HCT116 (cell line): ENCODE measurements at regions not wholly inside any gene's neighbourhood (a gene's known extent, or its start where the extent isn't known, plus 50 kb on each side); places are given as distances from the start of the nearest gene placed in this dataset.

Source experiments
- ATAC-seq: fragments of 200-7000 bp; cut with Tn5 transposase; 2 replicates; pipeline ENCODE4 v1.9.1; 2020; ENCODE audit warnings: mild to moderate bottlenecking, moderate library complexity
- BruUV-seq: library from RNA; stranded (reverse); fragments of 400-500 nt; replicated peaks from 2 replicates; lab custom pipeline; 2021; lab: Mats Ljungman, UMichigan
- CTCF ChIA-PET: fragments of 300-600 bp; sonication (Branson Sonifier 250); formaldehyde crosslinking; loops from one replicate; lab custom pipeline; 2021; ENCODE audit warnings: antibody characterized with exemption; lab: Charles Lee
- POLR2A ChIA-PET: fragments of 300-600, 350-600 bp; sonication (Branson Sonifier 250); formaldehyde crosslinking; loops from one replicate; lab custom pipeline; 2021; ENCODE audit warnings: antibody characterized with exemption; lab: Charles Lee
- RAD21 ChIA-PET, 2 experiments: fragments of 300-600 bp; sonication (Branson Sonifier 250); formaldehyde crosslinking; loops; one replicate each; lab custom pipeline; 2023; ENCODE audit warnings: low total read pairs in 2 of 2; ENCODE audit not compliant: uncharacterized antibody in 2 of 2, unreplicated experiment in 2 of 2, low non-redundant PET in 1 of 2; lab: Charles Lee
- DNase-seq: peaks from one replicate; pipeline ENCODE4 v3.0.0-alpha.2; 2010; ENCODE audit warnings: low read depth, low spot score
- H2AFZ ChIP-seq: fragments of 200-600 bp; shearing (Covaris generic), sonication (generic); 2 replicates; pipeline ENCODE4 v1.6.1; 2017; ENCODE audit warnings: low read depth, mixed run types, mixed read lengths, antibody characterized with exemption, low read length; ENCODE audit not compliant: poor library complexity, severe bottlenecking
- H3K27ac ChIP-seq: 2 replicates; pipeline ENCODE4 v1.5.1; 2012; ENCODE audit warnings: low read depth, low read length
- H3K27me3 ChIP-seq: fragments of 200-600 bp; sonication (generic); 2 replicates; pipeline ENCODE4 v1.6.1; 2016; ENCODE audit warnings: mixed run types, low read length, mixed read lengths; ENCODE audit not compliant: insufficient read depth
- H3K36me3 ChIP-seq, 2 experiments: fragments of 200-500 bp in 1 of 2; fragments of 200-600 bp in 1 of 2; sonication (Bioruptor generic) in 1 of 2; sonication (generic) in 1 of 2; 2 replicates each; pipeline versions ENCODE4 v1.5.1 to v1.6.1; 2014 to 2016; ENCODE audit warnings: low read length in 2 of 2, inconsistent platforms in 1 of 2, mixed read lengths in 1 of 2, mixed run types in 1 of 2; ENCODE audit not compliant: insufficient read depth in 2 of 2, control insufficient read depth in 1 of 2
- H3K4me1 ChIP-seq, 2 experiments: fragments of 200-600 bp in 1 of 2; sonication (generic) in 1 of 2; 2 replicates each; pipeline versions ENCODE4 v1.5.1 to v1.6.1; 2012 to 2017; ENCODE audit warnings: low read length in 2 of 2, inconsistent platforms in 1 of 2, mild to moderate bottlenecking in 1 of 2, mixed read lengths in 1 of 2, mixed run types in 1 of 2, moderate library complexity in 1 of 2; ENCODE audit not compliant: insufficient read depth in 2 of 2, control insufficient read depth in 1 of 2
- H3K4me2 ChIP-seq: fragments of 200-600 bp; sonication (generic); 2 replicates; pipeline ENCODE4 v1.6.1; 2017; ENCODE audit warnings: mixed run types, low read length, mixed read lengths
- H3K4me3 ChIP-seq, 2 experiments: fragments of 200-600 bp in 1 of 2; sonication (generic) in 1 of 2; replicated peaks in 1 of 2; 2 replicates each; pipeline ENCODE4 v1.5.1; 2011 to 2016; ENCODE audit warnings: low read length in 2 of 2, control low read depth in 1 of 2, low read depth in 1 of 2, mild to moderate bottlenecking in 1 of 2, mixed read lengths in 1 of 2, mixed run types in 1 of 2
- H3K79me2 ChIP-seq: fragments of 200-600 bp; sonication (generic); 2 replicates; pipeline ENCODE4 v1.6.1; 2017; ENCODE audit warnings: mild to moderate bottlenecking, mixed run types, low read length, moderate library complexity, mixed read lengths; ENCODE audit not compliant: insufficient read depth
- H3K9ac ChIP-seq: fragments of 200-600 bp; sonication (generic); 2 replicates; pipeline ENCODE4 v1.6.1; 2016; ENCODE audit warnings: low read length, mixed read lengths
- H3K9me2 ChIP-seq: fragments of 200-600 bp; sonication (generic), shearing (Covaris generic); 2 replicates; pipeline ENCODE4 v1.6.1; 2017; ENCODE audit warnings: mixed run types, mild to moderate bottlenecking, moderate library complexity; ENCODE audit not compliant: insufficient read depth
- H3K9me3 ChIP-seq, 2 experiments: fragments of 200-500 bp in 1 of 2; fragments of 200-600 bp in 1 of 2; sonication (Bioruptor generic) in 1 of 2; sonication (generic) in 1 of 2; 2 replicates each; pipeline ENCODE4 v1.6.1; 2014 to 2017; ENCODE audit warnings: low read length in 2 of 2, mixed read lengths in 2 of 2, inconsistent platforms in 1 of 2, low read depth in 1 of 2, mild to moderate bottlenecking in 1 of 2, mixed run types in 1 of 2, moderate library complexity in 1 of 2; ENCODE audit not compliant: control insufficient read depth in 1 of 2, insufficient read depth in 1 of 2
- H4K20me1 ChIP-seq: fragments of 200-600 bp; sonication (generic), shearing (Covaris generic); 2 replicates; pipeline ENCODE4 v1.6.1; 2017; ENCODE audit warnings: mixed run types, mild to moderate bottlenecking, moderate library complexity; ENCODE audit not compliant: insufficient read depth
- ATF3 ChIP-seq: IDR thresholded peaks from 2 replicates; pipeline ENCODE4 v1.6.1; 2012
- CBX3 ChIP-seq: IDR thresholded peaks from 2 replicates; pipeline ENCODE4 v1.6.1; 2012; ENCODE audit warnings: low read depth
- CTCF ChIP-seq, 3 experiments: fragments of 200-600 bp in 1 of 3; sonication (generic) in 1 of 3; IDR thresholded peaks in 2 of 3; conservative IDR thresholded peaks in 1 of 3; 2 replicates each; pipeline ENCODE4 v1.5.1; 2012 to 2017; ENCODE audit warnings: low read depth in 2 of 3, low read length in 2 of 3, antibody characterized with exemption in 1 of 3, borderline replicate concordance in 1 of 3, control low read depth in 1 of 3, mild to moderate bottlenecking in 1 of 3, mixed read lengths in 1 of 3, mixed run types in 1 of 3, moderate library complexity in 1 of 3; ENCODE audit not compliant: insufficient read depth in 1 of 3
- EGR1 ChIP-seq: IDR thresholded peaks from 2 replicates; pipeline ENCODE4 v1.6.1; 2012; ENCODE audit warnings: low read depth
- ELF1 ChIP-seq: IDR thresholded peaks from 2 replicates; pipeline ENCODE4 v1.6.1; 2012; ENCODE audit warnings: low read depth, borderline replicate concordance
- EZH2 ChIP-seq: fragments of 200-600 bp; sonication (generic); IDR thresholded peaks from 2 replicates; pipeline ENCODE4 v1.6.1; 2017; ENCODE audit warnings: antibody characterized with exemption, mixed run types
- JUND ChIP-seq: IDR thresholded peaks from 2 replicates; pipeline ENCODE4 v1.6.1; 2012
- MAX ChIP-seq: IDR thresholded peaks from 2 replicates; pipeline ENCODE4 v1.6.1; 2012
- POLR2A ChIP-seq: IDR thresholded peaks from 2 replicates; pipeline ENCODE4 v1.7.0; 2011; ENCODE audit warnings: borderline replicate concordance; ENCODE audit not compliant: insufficient read depth, insufficient read length; ENCODE audit errors: extremely low read depth
- POLR2AphosphoS5 ChIP-seq: IDR thresholded peaks from 2 replicates; pipeline ENCODE4 v1.6.1; 2011; ENCODE audit warnings: mild to moderate bottlenecking, low read depth, low read length, moderate library complexity
- RAD21 ChIP-seq: IDR thresholded peaks from 2 replicates; pipeline ENCODE4 v1.6.1; 2012; ENCODE audit warnings: low read depth, mild to moderate bottlenecking
- REST ChIP-seq: IDR thresholded peaks from 2 replicates; pipeline ENCODE4 v1.6.1; 2012; ENCODE audit warnings: low read depth
- SIN3A ChIP-seq: IDR thresholded peaks from 2 replicates; pipeline ENCODE4 v1.6.1; 2012; ENCODE audit warnings: low read depth
- SP1 ChIP-seq: IDR thresholded peaks from 2 replicates; pipeline ENCODE4 v1.6.1; 2012; ENCODE audit warnings: low read depth
- SRF ChIP-seq: IDR thresholded peaks from 2 replicates; pipeline ENCODE4 v1.6.1; 2012; ENCODE audit warnings: low read depth
- TCF7L2 ChIP-seq: IDR thresholded peaks from 2 replicates; pipeline ENCODE4 v1.7.0; 2011; ENCODE audit warnings: borderline replicate concordance, inconsistent platforms; ENCODE audit not compliant: insufficient read depth, insufficient read length; ENCODE audit errors: extremely low read depth
- YY1 ChIP-seq: IDR thresholded peaks from 2 replicates; pipeline ENCODE4 v1.6.1; 2011; ENCODE audit warnings: low read length, low read depth, moderate library complexity, mild to moderate bottlenecking; ENCODE audit not compliant: insufficient replicate concordance; ENCODE audit errors: extremely low read depth
- ZFX ChIP-seq: fragments of 450-650 bp; IDR thresholded peaks from 2 replicates; pipeline ENCODE4 v1.6.1; 2017
- ZNF274 ChIP-seq: fragments of 200-500 bp; sonication (Bioruptor generic); IDR thresholded peaks from 2 replicates; pipeline ENCODE4 v1.6.1; 2014; ENCODE audit warnings: mild to moderate bottlenecking, low read depth, low read length, inconsistent platforms
- intact Hi-C: fragments of 100-400 bp; cut with micrococcal nuclease; formaldehyde crosslinking; loops from 2 replicates; pipeline ENCODE4 v1.10.0; 2022

- Histone ChIP-seq H3K4me1 (no peaks in the 10 kb centered on the region), H3K36me3 (peaks cover 0 to 3% of the 10 kb centered on the region in 2 experiments; a peak in 2 of 4 replicates), H3K27me3 (no peaks in the 10 kb centered on the region), H3K27ac (no peak overlapping the region), H4K20me1 (no peaks in the 10 kb centered on the region), H3K9me3 (no peaks in the 10 kb centered on the region), H3K79me2 (no peaks in the 10 kb centered on the region), H3K9ac (no peak overlapping the region), H3K4me3 (no peak overlapping the region), H2AFZ (no peak overlapping the region), H3K4me2 (no peak overlapping the region), H3K9me2 (no peaks in the 10 kb centered on the region)
- ChIA-PET POLR2A (no interaction called here), CTCF (no interaction called here), RAD21 (no interaction called here)
- ATAC-seq (no peak), DNase-seq (no peak)
- no TSS peak for BruUV-seq
- intact Hi-C loops: no loop called here
- TF ChIP-seq SRF: no peak
- TF ChIP-seq ZFX: no peak
- TF ChIP-seq POLR2AphosphoS5: no peak
- no peak for TF ChIP-seq RAD21
- TF ChIP-seq EZH2: no peak
- TF ChIP-seq SP1: no peak
- no peak for TF ChIP-seq CBX3
- TF ChIP-seq YY1: no peak
- no peak for TF ChIP-seq ELF1
- no peak for TF ChIP-seq ZNF274
- TF ChIP-seq EGR1: no peak
- TF ChIP-seq JUND: no peak
- no peak for TF ChIP-seq TCF7L2
- no peak for TF ChIP-seq REST
- TF ChIP-seq ATF3: no peak
- no peak for TF ChIP-seq SIN3A
- TF ChIP-seq MAX: no peak
- TF ChIP-seq POLR2A: no peak
- TF ChIP-seq CTCF (IDR thresholded peaks at IDR 0.05 in 2 of 3, conservative IDR thresholded peaks at IDR 0.05 in 1 of 3; ENCODE audit: borderline replicate concordance in 1 of 3, insufficient read depth in 1 of 3, low read depth in 2 of 3, low read length in 2 of 3): no peak
These were observed 320.1 kb downstream of the SLC4A3 start for GRCh38 chr2:219947575-219947974.
